ENCODE measurements at regions not wholly inside any gene's neighbourhood (a gene's known extent, or its start where the extent isn't known, plus 50 kb on each side); places are given as distances from the start of the nearest gene placed in this dataset.

DNA sequence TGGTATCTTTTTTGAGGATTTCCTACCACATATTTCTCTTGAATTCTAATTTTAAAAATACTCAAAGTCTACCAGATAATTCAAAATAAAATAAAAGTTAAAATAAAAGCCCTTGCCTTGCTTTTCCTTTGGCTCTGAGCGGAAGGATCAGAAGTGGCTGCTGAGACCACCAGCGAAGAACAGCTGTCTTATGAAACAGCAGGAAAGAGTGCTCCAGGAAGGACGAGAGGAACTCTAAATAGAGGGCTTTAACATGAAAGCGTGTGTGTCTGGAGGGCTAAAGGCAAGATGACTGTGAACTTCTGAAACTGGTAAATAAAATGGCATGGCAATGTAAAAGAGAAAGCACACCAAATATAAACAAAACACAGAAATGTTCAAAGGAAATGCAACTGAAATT lies 521.5 kb upstream of the SPRY2 start:
- TF ChIP-seq CTCF (IDR thresholded peaks at IDR 0.05) = no peak
- TF ChIP-seq POLR2AphosphoS5 (IDR thresholded peaks at IDR 0.05) = no peak
- no peak for TF ChIP-seq POLR2A (IDR thresholded peaks at IDR 0.05)
